ENCODE measurements at regions not wholly inside any gene's neighbourhood (a gene's known extent, or its start where the extent isn't known, plus 50 kb on each side); places are given as distances from the start of the nearest gene placed in this dataset. TPM values are rescaled to one million over a fixed set of nuclear protein-coding genes. Genes with fewer than 3 reads are reported as not detected.

- DNase-seq (ENCODE audit: low read depth in 2 of 3, low spot score in 2 of 3), result no peak
Measured at GRCh38 chr4:184962125-184962638, 56.1 kb upstream of the HELT start.

GRCh38 chr4:184965230-184966050, 52.9 kb upstream of the HELT start:
- peak in 1 of 3 donors; percentile 28 for DNase-seq (ENCODE audit: low read depth in 2 of 3, low spot score in 2 of 3)

- peak in 1 of 3 donors; percentile 54 for DNase-seq (ENCODE audit: low read depth in 2 of 3, low spot score in 2 of 3)
Measured at GRCh38 chr4:184966051-184966691, 52.1 kb upstream of the HELT start.

GRCh38 chr4:184967699-184968098, 50.6 kb upstream of the HELT start:
- peak in 1 of 3 donors; percentile 80 for DNase-seq (ENCODE audit: low read depth in 2 of 3, low spot score in 2 of 3)

- DNase-seq (ENCODE audit: low read depth in 2 of 3, low spot score in 2 of 3), result peak in 1 of 3 donors; percentile 46
Measured at GRCh38 chr4:184968366-184968765, 49.9 kb upstream of the HELT start.

Small RNA genes lying in the stretch of these regions (small RNA-seq; reads per million reads assigned to genes)
- not detected for gene MIR4455
